ENCODE measurements at regions not wholly inside any gene's neighbourhood (a gene's known extent, or its start where the extent isn't known, plus 50 kb on each side); places are given as distances from the start of the nearest gene placed in this dataset.
"Not testable (repeated sequence)": the region's sequence is repeated elsewhere in the genome, so short reads cannot be mapped to it uniquely, and the experiment has no call there.

DNA sequence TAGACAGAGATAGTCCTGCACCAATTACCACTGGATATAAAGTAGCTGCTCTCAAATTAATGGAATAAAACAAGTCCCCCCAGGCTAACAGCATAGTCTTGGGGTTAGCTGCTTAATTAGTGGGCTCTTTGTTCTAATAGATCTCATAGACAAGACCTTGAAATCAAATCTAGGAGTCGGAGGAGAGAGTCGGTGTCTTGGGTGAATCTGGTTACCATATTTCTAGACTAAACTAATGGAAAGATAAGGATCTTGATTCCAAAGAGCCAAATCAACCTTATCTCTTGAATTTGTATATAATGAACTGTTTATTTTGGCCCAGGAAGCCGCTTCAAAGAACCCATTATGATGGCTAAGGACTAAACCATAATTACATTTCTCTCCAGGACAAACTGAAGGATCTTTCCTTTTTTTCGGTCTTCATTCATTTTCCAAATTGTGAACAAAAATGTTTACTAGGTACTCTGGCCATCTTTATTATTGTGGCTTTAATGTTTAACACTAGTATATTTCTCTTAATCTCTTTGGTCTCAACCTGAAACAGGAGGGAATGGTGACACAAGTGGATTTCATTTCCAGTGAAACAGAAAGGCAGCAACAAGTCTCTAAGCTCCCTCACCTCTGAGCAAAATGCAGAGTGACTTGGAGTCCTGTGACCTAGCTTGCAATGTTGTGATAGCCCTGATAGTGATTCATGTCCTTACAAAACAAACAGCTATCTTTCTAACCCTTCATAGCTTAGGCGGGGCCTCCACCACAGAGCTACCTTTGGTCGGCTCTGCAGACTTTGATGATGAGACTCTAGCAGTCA is 137.9 kb upstream of the PARD3B start:
- DNase-seq: no peak
- no peaks in the 10 kb centered on the region for H3K36me3 ChIP-seq (ENCODE audit: insufficient read depth, low read length)
- H3K9me2 ChIP-seq (replicated peaks; ENCODE audit: insufficient read depth, low read length): no peaks in the 10 kb centered on the region
- no peak overlapping the region for H3K4me3 ChIP-seq (ENCODE audit: low read length)
- no peak overlapping the region for H3K9ac ChIP-seq (ENCODE audit: low read length)
- H3K4me2 ChIP-seq (ENCODE audit: low read depth, low read length, poor library complexity, severe bottlenecking): no peak overlapping the region
- no peaks in the 10 kb centered on the region for H4K20me1 ChIP-seq (ENCODE audit: insufficient read depth, low read depth, low read length)
- no peak overlapping the region for H2AFZ ChIP-seq (ENCODE audit: low read length)
- no peaks in the 10 kb centered on the region for H3K4me1 ChIP-seq (ENCODE audit: low read length)
- H3K9me3 ChIP-seq (ENCODE audit: low read length): no peaks in the 10 kb centered on the region
- H3K27ac ChIP-seq (ENCODE audit: low read length): no peak overlapping the region
- no peaks in the 10 kb centered on the region for H3K79me2 ChIP-seq (ENCODE audit: low read length)
- no peaks in the 10 kb centered on the region for H3K27me3 ChIP-seq (ENCODE audit: low read length)

GRCh38 chr2:204412782-204413181 is 132.5 kb upstream of the PARD3B start:
- H3K9me2 ChIP-seq (replicated peaks; ENCODE audit: insufficient read depth, low read length); H3K79me2 ChIP-seq (ENCODE audit: low read length); H3K9ac ChIP-seq (ENCODE audit: low read length); DNase-seq; H3K4me1 ChIP-seq (ENCODE audit: low read length); H3K36me3 ChIP-seq (ENCODE audit: insufficient read depth, low read length); H3K4me2 ChIP-seq (ENCODE audit: low read depth, low read length, poor library complexity, severe bottlenecking); H4K20me1 ChIP-seq (ENCODE audit: insufficient read depth, low read depth, low read length); H3K27ac ChIP-seq (ENCODE audit: low read length); H3K27me3 ChIP-seq (ENCODE audit: low read length); H3K4me3 ChIP-seq (ENCODE audit: low read length); H3K9me3 ChIP-seq (ENCODE audit: low read length); H2AFZ ChIP-seq (ENCODE audit: low read length): not testable (repeated sequence)

GRCh38 chr2:204415406-204416181 is 129.7 kb upstream of the PARD3B start:
- H3K4me1 ChIP-seq (ENCODE audit: low read length): no peaks in the 10 kb centered on the region
- H3K36me3 ChIP-seq (ENCODE audit: insufficient read depth, low read length): no peaks in the 10 kb centered on the region
- H3K9me3 ChIP-seq (ENCODE audit: low read length): no peaks in the 10 kb centered on the region
- no peaks in the 10 kb centered on the region for H3K9me2 ChIP-seq (replicated peaks; ENCODE audit: insufficient read depth, low read length)
- no peaks in the 10 kb centered on the region for H3K79me2 ChIP-seq (ENCODE audit: low read length)
- no peak overlapping the region for H3K4me2 ChIP-seq (ENCODE audit: low read depth, low read length, poor library complexity, severe bottlenecking)
- no peaks in the 10 kb centered on the region for H3K27me3 ChIP-seq (ENCODE audit: low read length)
- no peak overlapping the region for H3K9ac ChIP-seq (ENCODE audit: low read length)
- DNase-seq: no peak
- no peaks in the 10 kb centered on the region for H4K20me1 ChIP-seq (ENCODE audit: insufficient read depth, low read depth, low read length)
- H3K27ac ChIP-seq (ENCODE audit: low read length): no peak overlapping the region
- no peak overlapping the region for H3K4me3 ChIP-seq (ENCODE audit: low read length)
- no peak overlapping the region for H2AFZ ChIP-seq (ENCODE audit: low read length)

- Histone ChIP-seq H4K20me1 (ENCODE audit: insufficient read depth, low read depth, low read length) (no peaks in the 10 kb centered on the region), H3K9ac (ENCODE audit: low read length) (no peak overlapping the region), H3K4me2 (ENCODE audit: low read depth, low read length, poor library complexity, severe bottlenecking) (no peak overlapping the region), H3K27ac (ENCODE audit: low read length) (no peak overlapping the region), H2AFZ (ENCODE audit: low read length) (no peak overlapping the region), H3K27me3 (ENCODE audit: low read length) (no peaks in the 10 kb centered on the region), H3K4me3 (ENCODE audit: low read length) (no peak overlapping the region), H3K36me3 (ENCODE audit: insufficient read depth, low read length) (no peaks in the 10 kb centered on the region), H3K4me1 (ENCODE audit: low read length) (no peaks in the 10 kb centered on the region), H3K9me3 (ENCODE audit: low read length) (no peaks in the 10 kb centered on the region), H3K9me2 (replicated peaks; ENCODE audit: insufficient read depth, low read length) (no peaks in the 10 kb centered on the region), H3K79me2 (ENCODE audit: low read length) (no peaks in the 10 kb centered on the region)
- DNase-seq: no peak
Measured at GRCh38 chr2:204416236-204416635, 129.0 kb upstream of the PARD3B start.

DNA sequence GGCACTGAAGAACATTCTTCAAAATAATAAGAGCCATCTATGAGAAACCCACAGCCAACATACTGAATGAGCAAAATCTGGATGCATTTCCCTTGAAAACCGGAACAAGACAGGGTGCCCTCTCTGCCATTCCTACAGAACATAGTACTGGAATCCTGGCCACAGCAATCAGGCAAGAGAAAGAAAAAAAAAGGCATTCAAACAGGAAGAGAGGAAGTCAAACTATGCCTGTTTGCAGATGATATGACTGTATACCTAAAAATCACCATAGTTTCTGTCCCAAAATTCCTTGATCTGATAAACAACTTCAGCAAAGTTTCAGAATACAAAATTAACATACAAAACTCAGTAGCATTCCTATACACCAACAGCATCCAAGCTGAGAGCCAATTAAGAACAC is 119.5 kb upstream of the PARD3B start:
- no peaks in the 10 kb centered on the region for H3K9me3 ChIP-seq (ENCODE audit: low read length)
- DNase-seq: no peak
- no peak overlapping the region for H3K4me2 ChIP-seq (ENCODE audit: low read depth, low read length, poor library complexity, severe bottlenecking)
- H3K36me3 ChIP-seq (ENCODE audit: insufficient read depth, low read length): no peaks in the 10 kb centered on the region
- H3K4me3 ChIP-seq (ENCODE audit: low read length): no peak overlapping the region
- no peaks in the 10 kb centered on the region for H4K20me1 ChIP-seq (ENCODE audit: insufficient read depth, low read depth, low read length)
- H3K27ac ChIP-seq (ENCODE audit: low read length): no peak overlapping the region
- no peaks in the 10 kb centered on the region for H3K27me3 ChIP-seq (ENCODE audit: low read length)
- no peak overlapping the region for H2AFZ ChIP-seq (ENCODE audit: low read length)
- H3K4me1 ChIP-seq (ENCODE audit: low read length): no peaks in the 10 kb centered on the region
- H3K9ac ChIP-seq (ENCODE audit: low read length): no peak overlapping the region
- H3K9me2 ChIP-seq (replicated peaks; ENCODE audit: insufficient read depth, low read length): no peaks in the 10 kb centered on the region
- H3K79me2 ChIP-seq (ENCODE audit: low read length): no peaks in the 10 kb centered on the region

GRCh38 chr2:204428675-204429074 is 116.6 kb upstream of the PARD3B start:
- no peak overlapping the region for H3K9ac ChIP-seq (ENCODE audit: low read length)
- H3K36me3 ChIP-seq (ENCODE audit: insufficient read depth, low read length): no peaks in the 10 kb centered on the region
- DNase-seq: no peak
- no peaks in the 10 kb centered on the region for H3K4me1 ChIP-seq (ENCODE audit: low read length)
- no peak overlapping the region for H3K27ac ChIP-seq (ENCODE audit: low read length)
- no peak overlapping the region for H3K4me2 ChIP-seq (ENCODE audit: low read depth, low read length, poor library complexity, severe bottlenecking)
- no peaks in the 10 kb centered on the region for H4K20me1 ChIP-seq (ENCODE audit: insufficient read depth, low read depth, low read length)
- no peaks in the 10 kb centered on the region for H3K27me3 ChIP-seq (ENCODE audit: low read length)
- H2AFZ ChIP-seq (ENCODE audit: low read length): no peak overlapping the region
- H3K4me3 ChIP-seq (ENCODE audit: low read length): no peak overlapping the region
- H3K79me2 ChIP-seq (ENCODE audit: low read length): no peaks in the 10 kb centered on the region
- no peaks in the 10 kb centered on the region for H3K9me2 ChIP-seq (replicated peaks; ENCODE audit: insufficient read depth, low read length)
- peaks cover 6% of the 10 kb centered on the region for H3K9me3 ChIP-seq (ENCODE audit: low read length)

- Histone ChIP-seq H3K79me2 (ENCODE audit: low read length) (no peaks in the 10 kb centered on the region), H3K9me2 (replicated peaks; ENCODE audit: insufficient read depth, low read length) (no peaks in the 10 kb centered on the region), H3K4me2 (ENCODE audit: low read depth, low read length, poor library complexity, severe bottlenecking) (no peak overlapping the region), H2AFZ (ENCODE audit: low read length) (no peak overlapping the region), H3K27me3 (ENCODE audit: low read length) (no peaks in the 10 kb centered on the region), H3K4me1 (ENCODE audit: low read length) (no peaks in the 10 kb centered on the region), H3K27ac (ENCODE audit: low read length) (no peak overlapping the region), H4K20me1 (ENCODE audit: insufficient read depth, low read depth, low read length) (no peaks in the 10 kb centered on the region), H3K9ac (ENCODE audit: low read length) (no peak overlapping the region), H3K4me3 (ENCODE audit: low read length) (no peak overlapping the region), H3K36me3 (ENCODE audit: insufficient read depth, low read length) (no peaks in the 10 kb centered on the region), H3K9me3 (ENCODE audit: low read length) (peaks cover 6% of the 10 kb centered on the region)
- DNase-seq: no peak
Measured at GRCh38 chr2:204431529-204431928, 113.7 kb upstream of the PARD3B start.

- H3K9me2 ChIP-seq (replicated peaks; ENCODE audit: insufficient read depth, low read length): no peaks in the 10 kb centered on the region
- no peak for DNase-seq
- H3K4me1 ChIP-seq (ENCODE audit: low read length): no peaks in the 10 kb centered on the region
- no peaks in the 10 kb centered on the region for H3K79me2 ChIP-seq (ENCODE audit: low read length)
- no peak overlapping the region for H3K4me3 ChIP-seq (ENCODE audit: low read length)
- H2AFZ ChIP-seq (ENCODE audit: low read length): no peak overlapping the region
- H4K20me1 ChIP-seq (ENCODE audit: insufficient read depth, low read depth, low read length): no peaks in the 10 kb centered on the region
- H3K9ac ChIP-seq (ENCODE audit: low read length): no peak overlapping the region
- peaks cover 6% of the 10 kb centered on the region for H3K9me3 ChIP-seq (ENCODE audit: low read length)
- no peak overlapping the region for H3K27ac ChIP-seq (ENCODE audit: low read length)
- no peak overlapping the region for H3K4me2 ChIP-seq (ENCODE audit: low read depth, low read length, poor library complexity, severe bottlenecking)
- H3K36me3 ChIP-seq (ENCODE audit: insufficient read depth, low read length): no peaks in the 10 kb centered on the region
- H3K27me3 ChIP-seq (ENCODE audit: low read length): no peaks in the 10 kb centered on the region
Measured at GRCh38 chr2:204432196-204432595, 113.1 kb upstream of the PARD3B start.
